ENCODE measurements at regions not wholly inside any gene's neighbourhood (a gene's known extent, or its start where the extent isn't known, plus 50 kb on each side); places are given as distances from the start of the nearest gene placed in this dataset.

DNA sequence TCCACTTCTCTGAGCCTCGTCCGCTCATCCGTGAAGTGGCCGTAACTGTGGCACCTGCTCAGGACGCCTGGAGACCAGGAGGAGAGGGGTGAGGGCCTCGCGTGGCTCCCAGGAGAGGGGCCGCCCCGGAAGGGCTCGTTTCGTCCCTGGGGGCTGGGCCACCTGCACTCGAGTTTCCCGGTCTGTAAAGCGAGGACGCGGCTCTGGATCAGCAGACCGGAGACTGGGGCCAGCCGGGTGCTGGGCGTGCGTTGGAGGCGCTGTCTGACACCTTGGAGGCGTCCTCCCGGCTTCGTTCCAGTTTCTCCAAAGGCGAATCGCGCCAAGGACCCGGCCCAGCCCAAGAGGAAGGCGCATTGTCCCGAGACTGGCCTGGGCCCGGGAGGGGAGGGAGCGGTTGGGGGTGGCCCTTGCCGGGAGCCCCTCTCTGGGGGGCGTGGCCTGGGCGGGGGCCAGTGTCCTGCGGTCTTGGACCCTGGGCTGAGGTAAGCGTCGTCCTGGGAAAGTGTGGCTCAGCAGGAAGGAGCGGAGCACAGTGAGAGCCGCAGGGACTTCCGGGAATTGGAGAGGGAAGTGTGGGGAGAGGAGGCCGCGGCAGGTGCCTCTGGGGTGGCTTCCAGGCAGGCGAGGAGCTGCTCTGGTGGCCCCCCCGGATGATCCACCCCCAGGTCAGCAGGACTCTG is 89.6 kb downstream of the FOXL3 start:
- no peak overlapping the region for H3K27ac ChIP-seq
- no peaks in the 10 kb centered on the region for H3K9me3 ChIP-seq
- no peaks in the 10 kb centered on the region for H3K36me3 ChIP-seq
- TF ChIP-seq POLR2AphosphoS5 (IDR thresholded peaks at IDR 0.05) (no peak), POLR2A (IDR thresholded peaks at IDR 0.05) (no peak)
- TF ChIP-seq, protein P1, sequence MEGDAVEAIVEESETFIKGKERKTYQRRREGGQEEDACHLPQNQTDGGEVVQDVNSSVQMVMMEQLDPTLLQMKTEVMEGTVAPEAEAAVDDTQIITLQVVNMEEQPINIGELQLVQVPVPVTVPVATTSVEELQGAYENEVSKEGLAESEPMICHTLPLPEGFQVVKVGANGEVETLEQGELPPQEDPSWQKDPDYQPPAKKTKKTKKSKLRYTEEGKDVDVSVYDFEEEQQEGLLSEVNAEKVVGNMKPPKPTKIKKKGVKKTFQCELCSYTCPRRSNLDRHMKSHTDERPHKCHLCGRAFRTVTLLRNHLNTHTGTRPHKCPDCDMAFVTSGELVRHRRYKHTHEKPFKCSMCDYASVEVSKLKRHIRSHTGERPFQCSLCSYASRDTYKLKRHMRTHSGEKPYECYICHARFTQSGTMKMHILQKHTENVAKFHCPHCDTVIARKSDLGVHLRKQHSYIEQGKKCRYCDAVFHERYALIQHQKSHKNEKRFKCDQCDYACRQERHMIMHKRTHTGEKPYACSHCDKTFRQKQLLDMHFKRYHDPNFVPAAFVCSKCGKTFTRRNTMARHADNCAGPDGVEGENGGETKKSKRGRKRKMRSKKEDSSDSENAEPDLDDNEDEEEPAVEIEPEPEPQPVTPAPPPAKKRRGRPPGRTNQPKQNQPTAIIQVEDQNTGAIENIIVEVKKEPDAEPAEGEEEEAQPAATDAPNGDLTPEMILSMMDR (IDR thresholded peaks at IDR 0.05), result no peak
- H3K27me3 ChIP-seq (replicated peaks; ENCODE audit: insufficient read depth), result no peaks in the 10 kb centered on the region
- no peak overlapping the region for H3K4me3 ChIP-seq
- no peak for DNase-seq (ENCODE audit: low spot score)
- intact Hi-C loops (cut with DNase I), result no loop called here
- no peaks in the 10 kb centered on the region for H3K4me1 ChIP-seq (replicated peaks)
- WGBS, result 41% methylated on average over 44 of the region's 45 CpGs

GRCh38 chr7:380139-380485 is 90.1 kb downstream of the FOXL3 start:
- no peaks in the 10 kb centered on the region for H3K4me1 ChIP-seq (replicated peaks)
- TF ChIP-seq POLR2A (IDR thresholded peaks at IDR 0.05) (no peak), POLR2AphosphoS5 (IDR thresholded peaks at IDR 0.05) (no peak)
- TF ChIP-seq, protein P1 (IDR thresholded peaks at IDR 0.05), result no peak
- no peak for DNase-seq (ENCODE audit: low spot score)
- H3K4me3 ChIP-seq, result no peak overlapping the region
- intact Hi-C loops (cut with DNase I), result no loop called here
- no peak overlapping the region for H3K27ac ChIP-seq
- 61% methylated on average over 15 of the region's 15 CpGs for WGBS
- no peaks in the 10 kb centered on the region for H3K36me3 ChIP-seq
- H3K9me3 ChIP-seq, result no peaks in the 10 kb centered on the region
- no peaks in the 10 kb centered on the region for H3K27me3 ChIP-seq (replicated peaks; ENCODE audit: insufficient read depth)

DNA sequence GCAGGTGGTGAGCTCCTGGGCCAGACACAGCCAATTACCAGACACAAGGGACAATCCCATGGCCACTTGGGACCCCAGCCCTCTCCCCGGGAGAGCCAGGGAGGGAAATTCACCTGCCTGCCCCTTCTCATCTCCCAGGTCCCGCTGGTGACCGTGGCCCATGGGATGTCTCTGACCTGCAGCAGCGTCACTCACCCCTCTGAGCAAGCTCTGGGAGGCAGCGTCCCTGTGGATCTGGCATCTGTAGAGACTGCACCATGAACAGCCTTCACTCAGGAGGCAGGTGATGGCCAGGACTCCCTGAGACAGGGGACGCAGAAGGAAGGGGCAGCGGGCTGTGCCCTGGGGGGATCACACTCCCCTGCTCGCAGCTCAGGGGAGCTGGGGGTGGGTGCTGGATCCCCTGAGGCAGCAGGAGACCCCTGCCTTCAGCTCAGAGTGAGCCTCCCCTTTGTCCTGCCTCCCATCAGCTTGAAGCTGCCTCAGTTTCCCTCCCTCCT is 90.8 kb downstream of the FOXL3 start:
- Histone ChIP-seq H3K4me3 (no peak overlapping the region), H3K4me1 (replicated peaks) (no peaks in the 10 kb centered on the region), H3K9me3 (no peaks in the 10 kb centered on the region), H3K36me3 (no peaks in the 10 kb centered on the region), H3K27ac (no peak overlapping the region), H3K27me3 (replicated peaks; ENCODE audit: insufficient read depth) (no peaks in the 10 kb centered on the region)
- WGBS, result 86% methylated on average over 8 of the region's 8 CpGs
- TF ChIP-seq, protein P1 (IDR thresholded peaks at IDR 0.05), result no peak
- TF ChIP-seq POLR2AphosphoS5 (IDR thresholded peaks at IDR 0.05) (no peak), POLR2A (IDR thresholded peaks at IDR 0.05) (no peak)
- no peak for DNase-seq (ENCODE audit: low spot score)
- intact Hi-C loops (cut with DNase I), result no loop called here

- intact Hi-C loops (cut with DNase I), result no loop called here
Observed at GRCh38 chr7:381211-382042, 91.5 kb downstream of the FOXL3 start.

GRCh38 chr7:382043-382400 is 92.1 kb downstream of the FOXL3 start:
- no peak for TF ChIP-seq POLR2A (IDR thresholded peaks at IDR 0.05)
- TF ChIP-seq, protein P1 (IDR thresholded peaks at IDR 0.05), result no peak
- TF ChIP-seq POLR2AphosphoS5 (IDR thresholded peaks at IDR 0.05), result no peak
- WGBS, result 77% methylated on average over 5 of the region's 5 CpGs
- Histone ChIP-seq H3K4me3 (no peak overlapping the region), H3K36me3 (no peaks in the 10 kb centered on the region), H3K27me3 (replicated peaks; ENCODE audit: insufficient read depth) (no peaks in the 10 kb centered on the region), H3K9me3 (no peaks in the 10 kb centered on the region), H3K4me1 (replicated peaks) (no peaks in the 10 kb centered on the region), H3K27ac (no peak overlapping the region)
- no peak for DNase-seq (ENCODE audit: low spot score)
- intact Hi-C loops (cut with DNase I), result no loop called here

More at GRCh38 chr7:381211-382042, 91.5 kb downstream of the FOXL3 start:
- no peak for TF ChIP-seq POLR2AphosphoS5 (IDR thresholded peaks at IDR 0.05)
- Histone ChIP-seq H3K4me1 (replicated peaks) (no peaks in the 10 kb centered on the region), H3K4me3 (no peak overlapping the region), H3K27me3 (replicated peaks; ENCODE audit: insufficient read depth) (no peaks in the 10 kb centered on the region), H3K36me3 (no peaks in the 10 kb centered on the region), H3K27ac (no peak overlapping the region), H3K9me3 (no peaks in the 10 kb centered on the region)
- 70% methylated on average over 17 of the region's 23 CpGs for WGBS
- DNase-seq (ENCODE audit: low spot score), result no peak

Measured in prostate gland (tissue), 2 donors.